ENCODE measurements at regions not wholly inside any gene's neighbourhood (a gene's known extent, or its start where the extent isn't known, plus 50 kb on each side); places are given as distances from the start of the nearest gene placed in this dataset.

- no peak for DNase-seq (ENCODE audit: low spot score)
Measured at GRCh38 chr1:56189946-56190805, 389.2 kb downstream of the PLPP3 start.

- no peak for DNase-seq (ENCODE audit: low spot score)
Measured at GRCh38 chr1:56189454-56189853, 389.9 kb downstream of the PLPP3 start.

- DNase-seq (ENCODE audit: low spot score) = no peak
Measured at GRCh38 chr1:56188855-56189254, 390.5 kb downstream of the PLPP3 start.

GRCh38 chr1:56188221-56188620 is 391.1 kb downstream of the PLPP3 start:
- no peak for DNase-seq (ENCODE audit: low spot score)

- no peak for DNase-seq (ENCODE audit: low spot score)
Measured at GRCh38 chr1:56187405-56187804, 392.0 kb downstream of the PLPP3 start.

GRCh38 chr1:56185493-56185892 is 393.9 kb downstream of the PLPP3 start:
- DNase-seq (ENCODE audit: low spot score) = no peak

- no peak for DNase-seq (ENCODE audit: low spot score)
Measured at GRCh38 chr1:56183151-56183550, 396.2 kb downstream of the PLPP3 start.

- no peak for DNase-seq (ENCODE audit: low spot score)
Measured at GRCh38 chr1:56180520-56181190, 398.7 kb downstream of the PLPP3 start.

- no peak for DNase-seq (ENCODE audit: low spot score)
Measured at GRCh38 chr1:56179543-56179942, 399.8 kb downstream of the PLPP3 start.

- DNase-seq (ENCODE audit: low spot score) = no peak
Measured at GRCh38 chr1:56175211-56175610, 404.2 kb downstream of the PLPP3 start.

- DNase-seq (ENCODE audit: low spot score) = no peak
Measured at GRCh38 chr1:56174176-56174885, 405.0 kb downstream of the PLPP3 start.

- no peak for DNase-seq (ENCODE audit: low spot score)
Measured at GRCh38 chr1:56173736-56174135, 405.6 kb downstream of the PLPP3 start.

- no peak for DNase-seq (ENCODE audit: low spot score)
Measured at GRCh38 chr1:56171670-56172069, 407.7 kb downstream of the PLPP3 start.

GRCh38 chr1:56170784-56171320 is 408.5 kb downstream of the PLPP3 start:
- no peak for DNase-seq (ENCODE audit: low spot score)

- no peak for DNase-seq (ENCODE audit: low spot score)
Measured at GRCh38 chr1:56169856-56170255, 409.5 kb downstream of the PLPP3 start.

- no peak for DNase-seq (ENCODE audit: low spot score)
Measured at GRCh38 chr1:56168176-56168575, 411.2 kb downstream of the PLPP3 start.

GRCh38 chr1:56167596-56167995 is 411.8 kb downstream of the PLPP3 start:
- DNase-seq (ENCODE audit: low spot score) = no peak

- DNase-seq (ENCODE audit: low spot score) = no peak
Measured at GRCh38 chr1:56160773-56161315, 418.5 kb downstream of the PLPP3 start.

GRCh38 chr1:56156971-56157876 is 422.1 kb downstream of the PLPP3 start:
- no peak for DNase-seq (ENCODE audit: low spot score)

- no peak for DNase-seq (ENCODE audit: low spot score)
Measured at GRCh38 chr1:56153276-56153675, 426.1 kb downstream of the PLPP3 start.

GRCh38 chr1:56152635-56153034 is 426.7 kb downstream of the PLPP3 start:
- DNase-seq (ENCODE audit: low spot score) = no peak

Measured in AG08396 (cell line).